Fibroblast of skin of abdomen (primary cell): ENCODE measurements at regions not wholly inside any gene's neighbourhood (a gene's known extent, or its start where the extent isn't known, plus 50 kb on each side); places are given as distances from the start of the nearest gene placed in this dataset.
A peak's percentile ranks its signal among the peaks of the same experiment; 100 is the strongest.
"Not testable (repeated sequence)": the region's sequence is repeated elsewhere in the genome, so short reads cannot be mapped to it uniquely, and the experiment has no call there.

Source experiments
- DNase-seq: peaks from one replicate; pipeline ENCODE4 v3.0.0-alpha.2; 2013

GRCh38 chr6:74369556-74369993, 673.6 kb downstream of the CD109 start:
- peak; percentile 85 for DNase-seq

GRCh38 chr6:74368746-74369145, 672.7 kb downstream of the CD109 start:
- peak; percentile 19 for DNase-seq

- no peak for DNase-seq
Observed at GRCh38 chr6:74366634-74367033, 670.6 kb downstream of the CD109 start.

- no peak for DNase-seq
Observed at GRCh38 chr6:74362391-74362790, 666.4 kb downstream of the CD109 start.

GRCh38 chr6:74357321-74357720, 661.3 kb downstream of the CD109 start:
- peak; percentile 33 for DNase-seq

GRCh38 chr6:74356391-74356790, 660.4 kb downstream of the CD109 start:
- DNase-seq, result peak; percentile 33

GRCh38 chr6:74346936-74347535, 651.0 kb downstream of the CD109 start:
- no peak for DNase-seq

GRCh38 chr6:74343804-74344203, 647.8 kb downstream of the CD109 start:
- no peak for DNase-seq

- DNase-seq, result not testable (repeated sequence)
Observed at GRCh38 chr6:74343321-74343720, 647.3 kb downstream of the CD109 start.

- DNase-seq, result no peak
Observed at GRCh38 chr6:74334722-74335121, 638.7 kb downstream of the CD109 start.

- no peak for DNase-seq
Observed at GRCh38 chr6:74333406-74333805, 637.4 kb downstream of the CD109 start.

GRCh38 chr6:74320715-74321114, 624.7 kb downstream of the CD109 start:
- no peak for DNase-seq

- DNase-seq, result no peak
Observed at GRCh38 chr6:74320074-74320473, 624.1 kb downstream of the CD109 start.

GRCh38 chr6:74319292-74319691, 623.3 kb downstream of the CD109 start:
- no peak for DNase-seq

GRCh38 chr6:74318738-74319137, 622.7 kb downstream of the CD109 start:
- DNase-seq, result no peak

- no peak for DNase-seq
Observed at GRCh38 chr6:74312081-74312480, 616.1 kb downstream of the CD109 start.

GRCh38 chr6:74311431-74311830, 615.4 kb downstream of the CD109 start:
- DNase-seq, result no peak

GRCh38 chr6:74289884-74290283, 593.9 kb downstream of the CD109 start:
- peak; percentile 79 for DNase-seq

GRCh38 chr6:74287932-74288331, 591.9 kb downstream of the CD109 start:
- DNase-seq, result no peak

- DNase-seq, result no peak
Observed at GRCh38 chr6:74287441-74287840, 591.4 kb downstream of the CD109 start.

- peak; percentile 23 for DNase-seq
Observed at GRCh38 chr6:74284284-74284683, 588.3 kb downstream of the CD109 start.

- DNase-seq, result no peak
Observed at GRCh38 chr6:74283532-74283931, 587.5 kb downstream of the CD109 start.

GRCh38 chr6:74282143-74282689, 586.2 kb downstream of the CD109 start:
- DNase-seq, result no peak

GRCh38 chr6:74280130-74280692, 584.2 kb downstream of the CD109 start:
- DNase-seq, result no peak
